ENCODE measurements at regions not wholly inside any gene's neighbourhood (a gene's known extent, or its start where the extent isn't known, plus 50 kb on each side); places are given as distances from the start of the nearest gene placed in this dataset.

DNA sequence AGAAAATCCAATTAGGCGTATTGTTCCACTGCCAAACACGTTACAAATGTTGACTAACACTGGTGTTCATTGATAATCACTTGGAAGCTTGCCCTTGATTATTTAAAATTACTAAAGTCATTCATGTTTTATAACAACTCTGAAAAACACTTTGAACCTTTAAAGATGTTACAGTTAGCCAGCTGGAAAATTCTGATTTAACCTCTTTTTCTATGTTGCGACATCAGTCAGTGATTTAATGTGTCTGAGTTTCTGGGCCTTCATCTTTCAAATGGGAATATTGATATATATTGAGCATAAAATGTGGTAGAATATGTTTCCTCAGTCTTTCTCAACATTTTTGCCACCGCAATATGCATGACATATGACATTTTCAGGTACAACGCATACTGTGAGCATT is 274.1 kb upstream of the TENM3 start:
- TF ChIP-seq POLR2A (IDR thresholded peaks at IDR 0.05; ENCODE audit: low read length) (no peak), GATA1 (IDR thresholded peaks at IDR 0.05; ENCODE audit: low read depth, low read length) (no peak)

Data from erythroblast (primary cell).